HepG2 (cell line): ENCODE measurements at regions not wholly inside any gene's neighbourhood (a gene's known extent, or its start where the extent isn't known, plus 50 kb on each side); places are given as distances from the start of the nearest gene placed in this dataset.

Experiments used
- MYNN ChIP-seq: sonication (generic); formaldehyde crosslinking; IDR thresholded peaks from 2 replicates; pipeline ENCODE4 v1.4.0; 2020; ENCODE audit warnings: mild to moderate bottlenecking, low read depth, missing genetic modification reagents
- POLR2A ChIP-seq, 2 experiments: IDR thresholded peaks; 2 replicates each; pipeline ENCODE4 v1.6.1; 2011; ENCODE audit warnings: low read depth in 2 of 2, low read length in 2 of 2, mild to moderate bottlenecking in 1 of 2, moderate library complexity in 1 of 2; ENCODE audit not compliant: insufficient read depth in 1 of 2
- POLR2AphosphoS5 ChIP-seq: IDR thresholded peaks from 2 replicates; pipeline ENCODE4 v1.6.1; 2012; ENCODE audit warnings: low read depth, low read length
- TAF1 ChIP-seq: sonication (generic); formaldehyde crosslinking; IDR thresholded peaks from 2 replicates; pipeline ENCODE4 v1.4.0; 2020; ENCODE audit warnings: missing genetic modification reagents
- ZNF333 ChIP-seq: sonication (generic); formaldehyde crosslinking; IDR thresholded peaks from 2 replicates; pipeline ENCODE4 v1.4.0; 2020; ENCODE audit warnings: mild to moderate bottlenecking, missing genetic modification reagents, borderline replicate concordance
- TF ChIP-seq, protein P1 (sequence below): conservative IDR thresholded peaks from 2 replicates; pipeline ENCODE4 v1.6.1; 2018; ENCODE audit warnings: missing genetic modification reagents
- TF ChIP-seq, protein P2 (sequence below): sonication (generic); formaldehyde crosslinking; IDR thresholded peaks from 2 replicates; pipeline ENCODE4 v1.4.0; 2020; ENCODE audit warnings: missing genetic modification reagents, borderline replicate concordance

DNA sequence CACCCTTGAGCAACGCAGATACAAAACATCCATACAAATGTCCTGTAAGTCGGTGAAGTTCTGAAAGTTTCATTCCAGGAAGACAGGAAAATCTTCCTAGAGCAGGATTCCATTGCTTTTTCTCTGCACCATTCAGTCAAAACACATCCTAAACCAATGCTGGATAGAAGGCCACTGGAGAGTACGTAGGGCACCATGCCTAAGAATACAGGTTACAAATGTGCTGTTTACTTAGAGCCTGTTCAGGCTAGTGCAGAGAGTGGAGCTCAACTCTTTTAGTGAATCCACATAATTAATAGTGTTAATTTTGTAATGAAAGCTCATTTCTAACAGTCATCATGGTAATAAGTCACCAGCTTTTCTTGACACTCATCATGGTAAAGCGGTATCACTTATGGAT, 187.6 kb downstream of the NHLRC3 start:
- TF ChIP-seq, protein P1, sequence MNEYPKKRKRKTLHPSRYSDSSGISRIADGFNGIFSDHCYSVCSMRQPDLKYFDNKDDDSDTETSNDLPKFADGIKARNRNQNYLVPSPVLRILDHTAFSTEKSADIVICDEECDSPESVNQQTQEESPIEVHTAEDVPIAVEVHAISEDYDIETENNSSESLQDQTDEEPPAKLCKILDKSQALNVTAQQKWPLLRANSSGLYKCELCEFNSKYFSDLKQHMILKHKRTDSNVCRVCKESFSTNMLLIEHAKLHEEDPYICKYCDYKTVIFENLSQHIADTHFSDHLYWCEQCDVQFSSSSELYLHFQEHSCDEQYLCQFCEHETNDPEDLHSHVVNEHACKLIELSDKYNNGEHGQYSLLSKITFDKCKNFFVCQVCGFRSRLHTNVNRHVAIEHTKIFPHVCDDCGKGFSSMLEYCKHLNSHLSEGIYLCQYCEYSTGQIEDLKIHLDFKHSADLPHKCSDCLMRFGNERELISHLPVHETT (CRISPR knock-in tag), result no peak
- TF ChIP-seq MYNN (CRISPR knock-in tag) (no peak), POLR2AphosphoS5 (no peak), ZNF333 (CRISPR knock-in tag) (no peak), TAF1 (no peak), POLR2A (IDR thresholded peaks at IDR 0.05; ENCODE audit: insufficient read depth in 1 of 2, low read depth in 2 of 2, low read length in 2 of 2) (no peak)
- TF ChIP-seq, protein P2, sequence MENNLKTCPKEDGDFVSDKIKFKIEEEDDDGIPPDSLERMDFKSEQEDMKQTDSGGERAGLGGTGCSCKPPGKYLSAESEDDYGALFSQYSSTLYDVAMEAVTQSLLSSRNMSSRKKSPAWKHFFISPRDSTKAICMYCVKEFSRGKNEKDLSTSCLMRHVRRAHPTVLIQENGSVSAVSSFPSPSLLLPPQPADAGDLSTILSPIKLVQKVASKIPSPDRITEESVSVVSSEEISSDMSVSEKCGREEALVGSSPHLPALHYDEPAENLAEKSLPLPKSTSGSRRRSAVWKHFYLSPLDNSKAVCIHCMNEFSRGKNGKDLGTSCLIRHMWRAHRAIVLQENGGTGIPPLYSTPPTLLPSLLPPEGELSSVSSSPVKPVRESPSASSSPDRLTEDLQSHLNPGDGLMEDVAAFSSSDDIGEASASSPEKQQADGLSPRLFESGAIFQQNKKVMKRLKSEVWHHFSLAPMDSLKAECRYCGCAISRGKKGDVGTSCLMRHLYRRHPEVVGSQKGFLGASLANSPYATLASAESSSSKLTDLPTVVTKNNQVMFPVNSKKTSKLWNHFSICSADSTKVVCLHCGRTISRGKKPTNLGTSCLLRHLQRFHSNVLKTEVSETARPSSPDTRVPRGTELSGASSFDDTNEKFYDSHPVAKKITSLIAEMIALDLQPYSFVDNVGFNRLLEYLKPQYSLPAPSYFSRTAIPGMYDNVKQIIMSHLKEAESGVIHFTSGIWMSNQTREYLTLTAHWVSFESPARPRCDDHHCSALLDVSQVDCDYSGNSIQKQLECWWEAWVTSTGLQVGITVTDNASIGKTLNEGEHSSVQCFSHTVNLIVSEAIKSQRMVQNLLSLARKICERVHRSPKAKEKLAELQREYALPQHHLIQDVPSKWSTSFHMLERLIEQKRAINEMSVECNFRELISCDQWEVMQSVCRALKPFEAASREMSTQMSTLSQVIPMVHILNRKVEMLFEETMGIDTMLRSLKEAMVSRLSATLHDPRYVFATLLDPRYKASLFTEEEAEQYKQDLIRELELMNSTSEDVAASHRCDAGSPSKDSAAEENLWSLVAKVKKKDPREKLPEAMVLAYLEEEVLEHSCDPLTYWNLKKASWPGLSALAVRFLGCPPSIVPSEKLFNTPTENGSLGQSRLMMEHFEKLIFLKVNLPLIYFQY (CRISPR knock-in tag), result no peak
